Upper lobe of left lung (tissue), 4 donors: ENCODE measurements at regions not wholly inside any gene's neighbourhood (a gene's known extent, or its start where the extent isn't known, plus 50 kb on each side); places are given as distances from the start of the nearest gene placed in this dataset.

ENCODE experiments used
- CTCF ChIP-seq, 6 experiments: fragments of 450-650 bp in 4 of 6; fragments of 200-600 bp in 2 of 6; sonication (generic) in 2 of 6; IDR thresholded peaks; one replicate each; pipeline ENCODE4 v1.5.1; 2016 to 2019; ENCODE audit warnings: antibody characterized with exemption in 6 of 6
- EP300 ChIP-seq, 4 donors: sonication (generic); formaldehyde crosslinking; IDR thresholded peaks; one replicate each; pipeline ENCODE4 v1.5.1; 2017; ENCODE audit warnings: antibody characterized with exemption in 4 of 4, control low read depth in 2 of 4
- POLR2A ChIP-seq, 4 donors: fragments of 450-650 bp; IDR thresholded peaks; one replicate each; pipeline ENCODE4 v1.5.1; 2016 to 2017; ENCODE audit warnings: antibody characterized with exemption in 4 of 4, mild to moderate bottlenecking in 2 of 4
- POLR2AphosphoS5 ChIP-seq, 2 donors: sonication (generic); formaldehyde crosslinking; IDR thresholded peaks; one replicate each; pipeline ENCODE4 v1.5.1; 2017; ENCODE audit warnings: antibody characterized with exemption in 2 of 2

GRCh38 chr20:4593149-4593525 is 93.1 kb upstream of the PRNP start:
- TF ChIP-seq CTCF (IDR thresholded peaks at IDR 0.05) (no peak), POLR2AphosphoS5 (IDR thresholded peaks at IDR 0.05) (no peak), POLR2A (IDR thresholded peaks at IDR 0.05) (no peak), EP300 (IDR thresholded peaks at IDR 0.05) (no peak)
